Omental fat pad (tissue), 3 donors: ENCODE measurements at regions not wholly inside any gene's neighbourhood (a gene's known extent, or its start where the extent isn't known, plus 50 kb on each side); places are given as distances from the start of the nearest gene placed in this dataset.

Experiments used
- ATAC-seq: fragments of 150-250 bp; one replicate; pipeline ENCODE4 v1.9.1; 2016; ENCODE audit warnings: mild to moderate bottlenecking, moderate library complexity; ENCODE audit not compliant: low FRiP score
- DNase-seq: peaks from one replicate; pipeline ENCODE4 v3.0.0-alpha.2; 2019; ENCODE audit warnings: low spot score
- CTCF ChIP-seq, 3 donors: fragments of 450-650 bp; IDR thresholded peaks; one replicate each; pipeline ENCODE4 v1.5.1; 2016 to 2017; ENCODE audit warnings: antibody characterized with exemption in 3 of 3, mild to moderate bottlenecking in 3 of 3, moderate library complexity in 2 of 3

DNA sequence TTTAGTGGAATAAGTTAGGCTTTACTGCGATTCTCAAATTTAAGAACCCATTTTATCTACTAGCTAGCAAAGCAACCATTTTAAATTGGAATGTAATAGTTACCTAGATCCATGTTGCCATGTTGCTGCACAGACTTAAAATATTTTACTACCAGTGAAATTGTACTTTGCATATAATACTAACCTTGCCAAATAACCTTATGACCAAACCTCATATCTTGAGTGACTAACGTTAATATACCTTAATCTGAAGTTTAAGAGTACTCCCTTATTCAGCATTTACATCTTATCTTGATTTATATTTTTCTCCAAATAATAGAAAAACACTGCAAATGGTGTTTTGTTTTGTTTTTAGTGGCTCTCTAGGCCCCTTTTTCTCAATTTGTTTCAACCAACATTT is 50.3 kb upstream of the NAB1 start:
- DNase-seq (no peak), ATAC-seq (peak; percentile 57)
- no peak for TF ChIP-seq CTCF (IDR thresholded peaks at IDR 0.05)

GRCh38 chr2:190599073-190599472 is 49.8 kb upstream of the NAB1 start:
- TF ChIP-seq CTCF (IDR thresholded peaks at IDR 0.05): no peak
- DNase-seq: no peak
- ATAC-seq: no peak
